ENCODE measurements at regions not wholly inside any gene's neighbourhood (a gene's known extent, or its start where the extent isn't known, plus 50 kb on each side); places are given as distances from the start of the nearest gene placed in this dataset.

GRCh38 chr7:45241339-45242109 is 83.9 kb downstream of the RAMP3 start:
- TF ChIP-seq CTCF (IDR thresholded peaks at IDR 0.05) = no peak
- TF ChIP-seq POLR2A (IDR thresholded peaks at IDR 0.05) = no peak

Data from gastroesophageal sphincter (tissue), 3 donors.